PC-9 (cell line): ENCODE measurements at regions not wholly inside any gene's neighbourhood (a gene's known extent, or its start where the extent isn't known, plus 50 kb on each side); places are given as distances from the start of the nearest gene placed in this dataset.
"Not testable (repeated sequence)": the region's sequence is repeated elsewhere in the genome, so short reads cannot be mapped to it uniquely, and the experiment has no call there.

Source experiments
- BruUV-seq: library from RNA; stranded (reverse); fragments of 400-500 nt; replicated peaks from 2 replicates; lab custom pipeline; 2021; lab: Mats Ljungman, UMichigan
- CTCF ChIA-PET: fragments of 300-600 bp; sonication (Branson Sonifier 250); formaldehyde crosslinking; loops from one replicate; lab custom pipeline; 2022; ENCODE audit warnings: antibody characterized with exemption; lab: Charles Lee
- POLR2A ChIA-PET: fragments of 300-600 bp; sonication (Branson Sonifier 250); formaldehyde crosslinking; loops from one replicate; lab custom pipeline; 2022; ENCODE audit warnings: antibody characterized with exemption; ENCODE audit not compliant: unreplicated experiment; lab: Charles Lee
- DNase-seq, 2 experiments: peaks; one replicate each; pipeline versions ENCODE4 v3.0.0 to v3.0.0-alpha.2; 2015 to 2022; ENCODE audit warnings: mixed read lengths in 1 of 2
- H2AFZ ChIP-seq: fragments of 200-600 bp; sonication (generic); 2 replicates; pipeline ENCODE4 v1.8.1; 2017; ENCODE audit warnings: antibody characterized with exemption
- H3F3A ChIP-seq: fragments of 200-600 bp; sonication (generic); 2 replicates; pipeline ENCODE4 v1.8.1; 2017; ENCODE audit warnings: antibody characterized with exemption, mild to moderate bottlenecking, low read depth; ENCODE audit not compliant: insufficient read depth
- H3K27ac ChIP-seq: fragments of 200-600 bp; sonication (generic); 2 replicates; pipeline ENCODE4 v1.6.1; 2016; ENCODE audit warnings: mixed run types
- H3K27me3 ChIP-seq: fragments of 200-600 bp; sonication (generic); 2 replicates; pipeline ENCODE4 v1.6.1; 2016; ENCODE audit warnings: low read depth, mixed run types; ENCODE audit not compliant: insufficient read depth
- H3K36me3 ChIP-seq: fragments of 200-600 bp; sonication (generic); 2 replicates; pipeline ENCODE4 v1.6.1; 2016; ENCODE audit warnings: low read depth, mixed run types
- H3K4me1 ChIP-seq: fragments of 200-600 bp; sonication (generic); replicated peaks from 2 replicates; pipeline ENCODE4 v1.6.1; 2016; ENCODE audit warnings: mixed run types; ENCODE audit not compliant: insufficient read depth
- H3K4me2 ChIP-seq: fragments of 200-600 bp; sonication (generic); 2 replicates; pipeline ENCODE4 v1.6.1; 2017; ENCODE audit warnings: mixed run types
- H3K4me3 ChIP-seq: fragments of 200-600 bp; sonication (generic); 2 replicates; pipeline ENCODE4 v1.6.1; 2016; ENCODE audit warnings: mixed run types
- H3K79me2 ChIP-seq: fragments of 200-600 bp; sonication (generic); 2 replicates; pipeline ENCODE4 v1.6.1; 2017; ENCODE audit warnings: low read depth, mixed run types
- H3K9me2 ChIP-seq: fragments of 200-600 bp; sonication (generic); 2 replicates; pipeline ENCODE4 v1.8.1; 2017; ENCODE audit warnings: mild to moderate bottlenecking; ENCODE audit not compliant: insufficient read depth
- H3K9me3 ChIP-seq: fragments of 200-600 bp; sonication (generic); 2 replicates; pipeline ENCODE4 v1.8.1; 2016; ENCODE audit warnings: low read depth; ENCODE audit not compliant: insufficient read depth
- H4K20me1 ChIP-seq: fragments of 200-600 bp; sonication (generic); 2 replicates; pipeline ENCODE4 v1.8.1; 2017; ENCODE audit not compliant: insufficient read depth
- intact Hi-C: fragments of 100-400 bp; cut with micrococcal nuclease; formaldehyde crosslinking; loops from one replicate; pipeline ENCODE4 v1.10.0; 2022; ENCODE audit not compliant: unreplicated experiment

GRCh38 chr2:87631402-87631801 lies 116.5 kb upstream of the PLGLB2 start:
- H2AFZ ChIP-seq, BruUV-seq, H3K9me3 ChIP-seq, H3K79me2 ChIP-seq, H3K27ac ChIP-seq, CTCF ChIA-PET, POLR2A ChIA-PET, H3K9me2 ChIP-seq, intact Hi-C loops, H4K20me1 ChIP-seq, H3K27me3 ChIP-seq, DNase-seq, H3F3A ChIP-seq, H3K36me3 ChIP-seq, H3K4me3 ChIP-seq, H3K4me2 ChIP-seq: not testable (repeated sequence)
- peaks cover 15% of the 10 kb centered on the region; the same call in 1 of the 2 replicates for H3K4me1 ChIP-seq

- peaks cover 15% of the 10 kb centered on the region; the same call in 1 of the 2 replicates for H3K4me1 ChIP-seq
- H3K27ac ChIP-seq, POLR2A ChIA-PET, intact Hi-C loops, H3K4me3 ChIP-seq, DNase-seq, H3K27me3 ChIP-seq, BruUV-seq, H3K36me3 ChIP-seq, H3F3A ChIP-seq, H3K4me2 ChIP-seq, H3K9me3 ChIP-seq, H3K79me2 ChIP-seq, H3K9me2 ChIP-seq, H4K20me1 ChIP-seq, H2AFZ ChIP-seq, CTCF ChIA-PET: not testable (repeated sequence)
Observed at GRCh38 chr2:87633287-87633963, 114.5 kb upstream of the PLGLB2 start.

- intact Hi-C loops, DNase-seq: not testable (repeated sequence)
Observed at GRCh38 chr2:87634106-87634505, 113.8 kb upstream of the PLGLB2 start.

GRCh38 chr2:87634971-87635650 lies 112.8 kb upstream of the PLGLB2 start:
- H3K27me3 ChIP-seq, H3K9me3 ChIP-seq, intact Hi-C loops, BruUV-seq, H3K79me2 ChIP-seq, CTCF ChIA-PET, H4K20me1 ChIP-seq, H2AFZ ChIP-seq, DNase-seq, H3K4me3 ChIP-seq, H3K36me3 ChIP-seq, H3F3A ChIP-seq, H3K9me2 ChIP-seq, POLR2A ChIA-PET: not testable (repeated sequence)
- Histone ChIP-seq H3K27ac (peak overlapping the region; percentile 72), H3K4me1 (peaks cover 11% of the 10 kb centered on the region; the same call in 1 of the 2 replicates), H3K4me2 (0 out of 2 replicates have a peak overlapping the region, but pooled peaks have one; percentile 32)

More at GRCh38 chr2:87634106-87634505, 113.8 kb upstream of the PLGLB2 start:
- H3K9me2 ChIP-seq, H3K4me3 ChIP-seq, BruUV-seq, H3K79me2 ChIP-seq, H3K27ac ChIP-seq, POLR2A ChIA-PET, H4K20me1 ChIP-seq, H3K4me2 ChIP-seq, H3F3A ChIP-seq, H2AFZ ChIP-seq, H3K27me3 ChIP-seq, CTCF ChIA-PET, H3K9me3 ChIP-seq, H3K36me3 ChIP-seq: not testable (repeated sequence)
- peaks cover 15% of the 10 kb centered on the region; the same call in 1 of the 2 replicates for H3K4me1 ChIP-seq

GRCh38 chr2:87636246-87636645 lies 111.6 kb upstream of the PLGLB2 start:
- H3K4me2 ChIP-seq, H3K4me3 ChIP-seq, H3K9me3 ChIP-seq, H2AFZ ChIP-seq, H3K27ac ChIP-seq, H3K27me3 ChIP-seq, POLR2A ChIA-PET, H4K20me1 ChIP-seq, CTCF ChIA-PET, H3F3A ChIP-seq, BruUV-seq, intact Hi-C loops, H3K79me2 ChIP-seq, DNase-seq, H3K9me2 ChIP-seq, H3K36me3 ChIP-seq: not testable (repeated sequence)
- peaks cover 11% of the 10 kb centered on the region; the same call in 1 of the 2 replicates for H3K4me1 ChIP-seq

GRCh38 chr2:87636735-87637134 lies 111.2 kb upstream of the PLGLB2 start:
- H3K27me3 ChIP-seq, H2AFZ ChIP-seq, H3K4me3 ChIP-seq, DNase-seq, H3K27ac ChIP-seq, H3K9me3 ChIP-seq, intact Hi-C loops, BruUV-seq, H3K9me2 ChIP-seq, H3F3A ChIP-seq, POLR2A ChIA-PET, H3K36me3 ChIP-seq, CTCF ChIA-PET, H4K20me1 ChIP-seq, H3K4me2 ChIP-seq, H3K79me2 ChIP-seq: not testable (repeated sequence)
- H3K4me1 ChIP-seq, result peaks cover 11% of the 10 kb centered on the region; the same call in 1 of the 2 replicates

- CTCF ChIA-PET, H3K9me2 ChIP-seq, H3K4me2 ChIP-seq, BruUV-seq, H3K27ac ChIP-seq, DNase-seq, H4K20me1 ChIP-seq, H3F3A ChIP-seq, POLR2A ChIA-PET, H2AFZ ChIP-seq, H3K4me3 ChIP-seq, H3K79me2 ChIP-seq, H3K36me3 ChIP-seq, H3K9me3 ChIP-seq, intact Hi-C loops, H3K27me3 ChIP-seq: not testable (repeated sequence)
- H3K4me1 ChIP-seq, result peaks cover 11% of the 10 kb centered on the region; the same call in 1 of the 2 replicates
Observed at GRCh38 chr2:87637249-87637990, 110.5 kb upstream of the PLGLB2 start.
